Progenitor cell of endocrine pancreas (in vitro differentiated cells): ENCODE measurements at regions not wholly inside any gene's neighbourhood (a gene's known extent, or its start where the extent isn't known, plus 50 kb on each side); places are given as distances from the start of the nearest gene placed in this dataset.
A peak's percentile ranks its signal among the peaks of the same experiment; 100 is the strongest.

Source experiments
- DNase-seq: peaks from one replicate; pipeline ENCODE4 v3.0.0; 2021; ENCODE audit warnings: low spot score; ENCODE audit not compliant: unreplicated experiment
- H3K27ac Mint-ChIP-seq: 2 replicates; pipeline ENCODE4 v1.8.0; 2021; ENCODE audit warnings: mild to moderate bottlenecking, moderate library complexity, mixed read lengths
- H3K27me3 Mint-ChIP-seq: 2 replicates; pipeline ENCODE4 v1.8.0; 2021; ENCODE audit warnings: mixed read lengths
- H3K36me3 Mint-ChIP-seq: 2 replicates; pipeline ENCODE4 v1.8.0; 2022; ENCODE audit warnings: mixed read lengths; ENCODE audit not compliant: insufficient read depth
- H3K4me1 Mint-ChIP-seq: 2 replicates; pipeline ENCODE4 v1.8.0; 2021; ENCODE audit warnings: low read depth, mixed read lengths
- H3K4me3 Mint-ChIP-seq: 2 replicates; pipeline ENCODE4 v1.8.0; 2021; ENCODE audit warnings: low read depth, mild to moderate bottlenecking, moderate library complexity, mixed read lengths
- H3K9me3 Mint-ChIP-seq: 2 replicates; pipeline ENCODE4 v1.8.0; 2021; ENCODE audit warnings: low read depth, mixed read lengths
- CTCF ChIP-seq: fragments of 200-600 bp; sonication (generic); IDR thresholded peaks from one replicate; pipeline ENCODE4 v1.5.0; 2021; ENCODE audit warnings: antibody characterized with exemption, mild to moderate bottlenecking; ENCODE audit not compliant: unreplicated experiment

- H3K9me3 Mint-ChIP-seq: peaks cover 3% of the 10 kb centered on the region
- no peak for TF ChIP-seq CTCF
- no peak overlapping the region for H3K27ac Mint-ChIP-seq
Observed at GRCh38 chr4:57444671-57445070, 334.5 kb upstream of the IGFBP7 start.

GRCh38 chr4:57443787-57444186 is 333.6 kb upstream of the IGFBP7 start:
- no peak for TF ChIP-seq CTCF
- H3K4me1 Mint-ChIP-seq: peaks cover 2% of the 10 kb centered on the region
- H3K36me3 Mint-ChIP-seq: no peaks in the 10 kb centered on the region
- H3K9me3 Mint-ChIP-seq: peaks cover 3% of the 10 kb centered on the region
- no peak overlapping the region for H3K4me3 Mint-ChIP-seq
- peaks cover 3% of the 10 kb centered on the region for H3K27me3 Mint-ChIP-seq
- H3K27ac Mint-ChIP-seq: no peak overlapping the region
- DNase-seq: no peak

More at GRCh38 chr4:57444671-57445070, 334.5 kb upstream of the IGFBP7 start:
- DNase-seq: no peak
- H3K36me3 Mint-ChIP-seq: no peaks in the 10 kb centered on the region
- peaks cover 2% of the 10 kb centered on the region for H3K4me1 Mint-ChIP-seq
- peaks cover 3% of the 10 kb centered on the region for H3K27me3 Mint-ChIP-seq
- no peak overlapping the region for H3K4me3 Mint-ChIP-seq

- DNase-seq: no peak
- peaks cover under 1% of the 10 kb centered on the region for H3K9me3 Mint-ChIP-seq
- H3K27me3 Mint-ChIP-seq: peaks cover 3% of the 10 kb centered on the region
- no peak overlapping the region for H3K4me3 Mint-ChIP-seq
- H3K4me1 Mint-ChIP-seq: peaks cover 2% of the 10 kb centered on the region
- no peak overlapping the region for H3K27ac Mint-ChIP-seq
- H3K36me3 Mint-ChIP-seq: no peaks in the 10 kb centered on the region
- no peak for TF ChIP-seq CTCF
Observed at GRCh38 chr4:57443308-57443707, 333.1 kb upstream of the IGFBP7 start.

GRCh38 chr4:57442831-57443291 is 332.7 kb upstream of the IGFBP7 start:
- peaks cover 2% of the 10 kb centered on the region for H3K4me1 Mint-ChIP-seq
- H3K36me3 Mint-ChIP-seq: no peaks in the 10 kb centered on the region
- no peak overlapping the region for H3K27ac Mint-ChIP-seq
- H3K9me3 Mint-ChIP-seq: no peaks in the 10 kb centered on the region
- DNase-seq: peak; percentile 39
- TF ChIP-seq CTCF: peak; percentile 91
- H3K27me3 Mint-ChIP-seq: peaks cover 3% of the 10 kb centered on the region
- no peak overlapping the region for H3K4me3 Mint-ChIP-seq

- H3K27me3 Mint-ChIP-seq: peaks cover 3% of the 10 kb centered on the region
- H3K36me3 Mint-ChIP-seq: no peaks in the 10 kb centered on the region
- H3K4me3 Mint-ChIP-seq: no peak overlapping the region
- peaks cover 2% of the 10 kb centered on the region for H3K4me1 Mint-ChIP-seq
- no peak overlapping the region for H3K27ac Mint-ChIP-seq
- DNase-seq: no peak
- H3K9me3 Mint-ChIP-seq: no peaks in the 10 kb centered on the region
- TF ChIP-seq CTCF: no peak
Observed at GRCh38 chr4:57442241-57442640, 332.1 kb upstream of the IGFBP7 start.
